ENCODE measurements at regions not wholly inside any gene's neighbourhood (a gene's known extent, or its start where the extent isn't known, plus 50 kb on each side); places are given as distances from the start of the nearest gene placed in this dataset.
"Not testable (repeated sequence)": the region's sequence is repeated elsewhere in the genome, so short reads cannot be mapped to it uniquely, and the experiment has no call there.

GRCh38 chr12:87430444-87430843 lies 598.8 kb downstream of the C12orf50 start:
- ChIA-PET POLR2A (no interaction called here), CTCF (no interaction called here)
- no peaks in the 10 kb centered on the region for H3K36me3 ChIP-seq (ENCODE audit: control insufficient read depth, insufficient read depth, low read length)
- DNase-seq (ENCODE audit: low read depth) = no peak
- TF ChIP-seq CTCF (IDR thresholded peaks at IDR 0.05; ENCODE audit: insufficient read depth, low read depth, low read length) = no peak
- no peaks in the 10 kb centered on the region for H3K27me3 ChIP-seq (ENCODE audit: control insufficient read depth, insufficient read depth, low read length)
- H3K4me3 ChIP-seq (ENCODE audit: low read depth, low read length) = no peak overlapping the region

GRCh38 chr12:87428701-87429277 lies 600.4 kb downstream of the C12orf50 start:
- DNase-seq (ENCODE audit: low read depth) = no peak
- Histone ChIP-seq H3K27me3 (ENCODE audit: control insufficient read depth, insufficient read depth, low read length) (no peaks in the 10 kb centered on the region), H3K4me3 (ENCODE audit: low read depth, low read length) (no peak overlapping the region), H3K36me3 (ENCODE audit: control insufficient read depth, insufficient read depth, low read length) (no peaks in the 10 kb centered on the region)
- CTCF ChIA-PET = no interaction called here
- POLR2A ChIA-PET = no interaction called here
- TF ChIP-seq CTCF (IDR thresholded peaks at IDR 0.05; ENCODE audit: insufficient read depth, low read depth, low read length) = no peak

GRCh38 chr12:87427770-87428169 lies 601.4 kb downstream of the C12orf50 start:
- ChIA-PET CTCF (no interaction called here), POLR2A (no interaction called here)
- Histone ChIP-seq H3K4me3 (ENCODE audit: low read depth, low read length) (no peak overlapping the region), H3K36me3 (ENCODE audit: control insufficient read depth, insufficient read depth, low read length) (no peaks in the 10 kb centered on the region), H3K27me3 (ENCODE audit: control insufficient read depth, insufficient read depth, low read length) (no peaks in the 10 kb centered on the region)
- no peak for TF ChIP-seq CTCF (IDR thresholded peaks at IDR 0.05; ENCODE audit: insufficient read depth, low read depth, low read length)
- no peak for DNase-seq (ENCODE audit: low read depth)

- TF ChIP-seq CTCF (IDR thresholded peaks at IDR 0.05; ENCODE audit: insufficient read depth, low read depth, low read length) = no peak
- H3K27me3 ChIP-seq (ENCODE audit: control insufficient read depth, insufficient read depth, low read length) = no peaks in the 10 kb centered on the region
- H3K4me3 ChIP-seq (ENCODE audit: low read depth, low read length) = no peak overlapping the region
- H3K36me3 ChIP-seq (ENCODE audit: control insufficient read depth, insufficient read depth, low read length) = no peaks in the 10 kb centered on the region
- no peak for DNase-seq (ENCODE audit: low read depth)
- CTCF ChIA-PET = no interaction called here
- POLR2A ChIA-PET = no interaction called here
Measured at GRCh38 chr12:87425942-87426554, 603.2 kb downstream of the C12orf50 start.

- POLR2A ChIA-PET; H3K4me3 ChIP-seq (ENCODE audit: low read depth, low read length); DNase-seq (ENCODE audit: low read depth); CTCF ChIA-PET; H3K36me3 ChIP-seq (ENCODE audit: control insufficient read depth, insufficient read depth, low read length); H3K27me3 ChIP-seq (ENCODE audit: control insufficient read depth, insufficient read depth, low read length): not testable (repeated sequence)
Measured at GRCh38 chr12:87421233-87421632, 608.0 kb downstream of the C12orf50 start.

- ChIA-PET POLR2A (no interaction called here), CTCF (no interaction called here)
- DNase-seq (ENCODE audit: low read depth) = no peak
- Histone ChIP-seq H3K36me3 (ENCODE audit: control insufficient read depth, insufficient read depth, low read length) (no peaks in the 10 kb centered on the region), H3K27me3 (ENCODE audit: control insufficient read depth, insufficient read depth, low read length) (no peaks in the 10 kb centered on the region), H3K4me3 (ENCODE audit: low read depth, low read length) (no peak overlapping the region)
- no peak for TF ChIP-seq CTCF (IDR thresholded peaks at IDR 0.05; ENCODE audit: insufficient read depth, low read depth, low read length)
Measured at GRCh38 chr12:87413784-87414183, 615.4 kb downstream of the C12orf50 start.
